DND-41 (cell line): ENCODE measurements at regions not wholly inside any gene's neighbourhood (a gene's known extent, or its start where the extent isn't known, plus 50 kb on each side); places are given as distances from the start of the nearest gene placed in this dataset.

Experiments
- ATAC-seq: fragments of 200-7000 bp; cut with Tn5 transposase; 3 replicates; pipeline ENCODE4 v1.9.1; 2021; ENCODE audit warnings: low read depth; ENCODE audit not compliant: insufficient read depth
- DNase-seq: peaks from one replicate; pipeline ENCODE4 v3.0.0-alpha.2; 2020
- H2AFZ ChIP-seq: 2 replicates; pipeline ENCODE4 v1.6.0; 2012; ENCODE audit warnings: low read depth, low read length
- H3K27ac ChIP-seq: 2 replicates; pipeline ENCODE4 v1.5.1; 2012; ENCODE audit warnings: low read length, inconsistent platforms
- H3K27me3 ChIP-seq: fragments of 200-600 bp; sonication (generic); 2 replicates; pipeline ENCODE4 v1.6.0; 2012; ENCODE audit warnings: low read length, mild to moderate bottlenecking, inconsistent platforms; ENCODE audit not compliant: insufficient read depth, poor library complexity
- H3K36me3 ChIP-seq: 2 replicates; pipeline ENCODE4 v1.5.1; 2012; ENCODE audit warnings: low read length, inconsistent platforms; ENCODE audit not compliant: insufficient read depth
- H3K4me1 ChIP-seq: 2 replicates; pipeline ENCODE4 v1.5.1; 2012; ENCODE audit warnings: mild to moderate bottlenecking, low read length; ENCODE audit not compliant: insufficient read depth
- H3K4me2 ChIP-seq: 2 replicates; pipeline ENCODE4 v1.6.0; 2012; ENCODE audit warnings: mild to moderate bottlenecking, moderate library complexity, low read length, inconsistent platforms; ENCODE audit not compliant: insufficient read depth
- H3K4me3 ChIP-seq, 2 experiments: fragments of 200-600 bp in 1 of 2; shearing (Covaris generic) in 1 of 2; 2 replicates each; pipeline ENCODE4 v1.5.1; 2012 to 2016; ENCODE audit warnings: inconsistent platforms in 2 of 2, low read length in 2 of 2, mild to moderate bottlenecking in 2 of 2, low read depth in 1 of 2, moderate library complexity in 1 of 2
- H3K79me2 ChIP-seq: 2 replicates; pipeline ENCODE4 v1.6.0; 2012; ENCODE audit warnings: low read length, inconsistent platforms; ENCODE audit not compliant: insufficient read depth
- H3K9ac ChIP-seq: 2 replicates; pipeline ENCODE4 v1.6.0; 2012; ENCODE audit warnings: low read depth, mild to moderate bottlenecking, inconsistent platforms, low read length, moderate library complexity
- H3K9me3 ChIP-seq: 2 replicates; pipeline ENCODE4 v1.5.1; 2012; ENCODE audit warnings: low read length, moderate library complexity, mild to moderate bottlenecking, inconsistent platforms; ENCODE audit not compliant: insufficient read depth, severe bottlenecking
- H4K20me1 ChIP-seq: 2 replicates; pipeline ENCODE4 v1.6.0; 2012; ENCODE audit warnings: low read length; ENCODE audit not compliant: insufficient read depth
- CTCF ChIP-seq: IDR thresholded peaks from 2 replicates; pipeline ENCODE4 v1.5.1; 2012; ENCODE audit warnings: borderline replicate concordance, low read length, moderate library complexity, mild to moderate bottlenecking; ENCODE audit not compliant: poor library complexity, severe bottlenecking; ENCODE audit errors: extremely low read depth
- EZH2 ChIP-seq: IDR thresholded peaks from 3 replicates; pipeline ENCODE4 v1.6.1; 2012; ENCODE audit warnings: borderline replicate concordance, low read depth, mild to moderate bottlenecking, moderate library complexity, low read length, inconsistent platforms; ENCODE audit not compliant: severe bottlenecking

- Histone ChIP-seq H3K4me1 (no peaks in the 10 kb centered on the region), H3K27ac (no peak overlapping the region), H3K9ac (no peak overlapping the region), H2AFZ (no peak overlapping the region), H3K79me2 (no peaks in the 10 kb centered on the region), H3K27me3 (no peaks in the 10 kb centered on the region), H3K36me3 (no peaks in the 10 kb centered on the region), H4K20me1 (no peaks in the 10 kb centered on the region), H3K9me3 (peaks cover 48% of the 10 kb centered on the region), H3K4me3 (no peak overlapping the region), H3K4me2 (no peak overlapping the region)
- ATAC-seq = no peak
- peak; percentile 8 for TF ChIP-seq CTCF
- no peak for TF ChIP-seq EZH2
- DNase-seq = no peak
Observed at GRCh38 chr11:106224172-106224571, 146.7 kb downstream of the AASDHPPT start.

- Histone ChIP-seq H3K9ac (no peak overlapping the region), H3K79me2 (no peaks in the 10 kb centered on the region), H3K4me2 (no peak overlapping the region), H4K20me1 (no peaks in the 10 kb centered on the region), H3K9me3 (peaks cover 28% of the 10 kb centered on the region), H2AFZ (no peak overlapping the region), H3K4me3 (no peak overlapping the region), H3K27ac (no peak overlapping the region), H3K4me1 (no peaks in the 10 kb centered on the region), H3K36me3 (no peaks in the 10 kb centered on the region), H3K27me3 (no peaks in the 10 kb centered on the region)
- ATAC-seq (no peak), DNase-seq (no peak)
- TF ChIP-seq CTCF (no peak), EZH2 (no peak)
Observed at GRCh38 chr11:106228996-106229395, 151.5 kb downstream of the AASDHPPT start.

- Histone ChIP-seq H3K27me3 (no peaks in the 10 kb centered on the region), H3K4me3 (no peak overlapping the region), H3K4me2 (no peak overlapping the region), H3K9me3 (peaks cover 20% of the 10 kb centered on the region), H3K9ac (no peak overlapping the region), H3K27ac (no peak overlapping the region), H2AFZ (no peak overlapping the region), H3K36me3 (no peaks in the 10 kb centered on the region), H3K79me2 (no peaks in the 10 kb centered on the region), H4K20me1 (no peaks in the 10 kb centered on the region), H3K4me1 (no peaks in the 10 kb centered on the region)
- peak; percentile 27 for TF ChIP-seq CTCF
- no peak for TF ChIP-seq EZH2
- no peak for DNase-seq
- 0 out of 3 replicates have a peak, but pooled peaks have one; percentile 42 for ATAC-seq
Observed at GRCh38 chr11:106231591-106231990, 154.1 kb downstream of the AASDHPPT start.

- no peak overlapping the region for H3K27ac ChIP-seq
- no peak overlapping the region for H3K4me3 ChIP-seq
- H3K36me3 ChIP-seq = no peaks in the 10 kb centered on the region
- no peak overlapping the region for H2AFZ ChIP-seq
- no peaks in the 10 kb centered on the region for H3K27me3 ChIP-seq
- no peak overlapping the region for H3K4me2 ChIP-seq
- no peaks in the 10 kb centered on the region for H3K79me2 ChIP-seq
- TF ChIP-seq CTCF (no peak), EZH2 (no peak)
- peaks cover 18% of the 10 kb centered on the region for H3K9me3 ChIP-seq
- DNase-seq (no peak), ATAC-seq (no peak)
- H3K9ac ChIP-seq = no peak overlapping the region
- no peaks in the 10 kb centered on the region for H3K4me1 ChIP-seq
- H4K20me1 ChIP-seq = no peaks in the 10 kb centered on the region
Observed at GRCh38 chr11:106233191-106233590, 155.7 kb downstream of the AASDHPPT start.
